Hippocampal formation (tissue), 2 donors: ENCODE measurements at regions not wholly inside any gene's neighbourhood (a gene's known extent, or its start where the extent isn't known, plus 50 kb on each side); places are given as distances from the start of the nearest gene placed in this dataset.
"Not testable (repeated sequence)": the region's sequence is repeated elsewhere in the genome, so short reads cannot be mapped to it uniquely, and the experiment has no call there.

Experiments used
- DNase-seq, 2 donors: peaks; one replicate each; lab custom pipeline; 2025; lab: John Stamatoyannopoulos, UW

DNA sequence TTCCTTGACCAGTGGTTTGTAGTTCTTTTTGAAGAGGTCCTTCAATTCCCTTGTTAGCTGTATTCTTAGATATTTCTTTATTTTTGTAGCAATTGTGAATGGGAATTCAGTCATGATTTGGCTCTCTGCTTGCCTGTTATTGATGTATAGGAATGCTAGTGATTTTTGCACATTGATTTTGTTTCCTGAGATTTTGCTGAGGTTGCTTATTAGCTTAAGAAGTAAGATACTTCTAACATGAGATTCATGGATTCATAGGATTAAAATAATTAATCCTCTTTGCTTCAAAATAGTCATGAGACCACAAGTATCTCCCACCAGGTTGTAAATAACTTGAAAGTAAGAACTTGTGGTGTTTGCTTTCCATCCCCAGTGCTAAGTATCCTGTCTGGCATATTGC, 308.9 kb downstream of the DTHD1 start:
- DNase-seq, result no peak

DNA sequence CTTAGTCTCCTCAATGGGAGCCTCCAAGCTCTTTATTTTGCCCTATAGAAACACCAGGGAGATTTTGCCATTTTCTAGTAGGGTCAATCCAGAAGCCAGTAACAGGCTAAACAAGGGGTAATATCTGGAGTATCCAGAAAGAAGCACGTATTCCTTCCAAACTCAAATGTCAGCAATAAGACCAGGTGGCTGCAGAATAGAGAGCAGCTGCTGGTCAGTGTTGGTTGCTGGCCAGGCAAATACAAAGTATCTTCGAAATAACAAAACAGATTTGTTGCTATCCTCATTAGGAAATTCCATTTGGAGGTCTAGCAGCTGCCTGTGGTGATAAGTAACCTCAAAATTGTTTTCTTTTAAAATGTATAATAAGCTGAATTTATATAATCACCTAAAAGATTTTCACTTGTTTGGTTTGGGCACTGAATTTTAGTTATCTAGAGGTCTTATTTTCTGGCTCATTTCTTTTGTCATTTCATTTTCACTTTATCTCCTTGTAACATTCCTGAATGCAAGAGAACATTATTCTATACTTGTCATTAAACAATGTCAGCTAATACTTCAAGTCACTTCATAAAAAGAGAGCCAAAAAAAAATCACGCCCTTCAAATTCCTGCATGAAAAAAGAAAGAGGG, 320.6 kb downstream of the DTHD1 start:
- DNase-seq, result no peak

DNA sequence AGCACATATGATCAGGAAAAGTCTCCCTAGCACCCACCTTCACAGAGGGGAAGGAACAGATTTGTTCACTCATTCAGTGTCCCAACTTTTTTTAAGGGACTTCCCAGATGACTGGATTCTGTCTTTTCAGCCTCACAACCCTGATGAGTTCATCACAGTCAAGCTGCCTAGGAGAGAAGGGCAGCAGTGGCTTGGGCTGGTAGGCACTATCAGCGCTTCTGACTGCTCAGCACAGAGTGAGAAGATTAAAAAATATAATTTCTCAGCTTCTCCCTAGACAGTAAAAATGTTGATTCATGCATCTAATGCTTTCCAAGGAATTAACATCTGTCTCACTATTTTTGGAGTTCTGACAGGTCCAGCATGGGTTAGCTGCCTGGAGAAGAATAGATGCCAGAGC, 328.2 kb downstream of the DTHD1 start:
- no peak for DNase-seq

DNA sequence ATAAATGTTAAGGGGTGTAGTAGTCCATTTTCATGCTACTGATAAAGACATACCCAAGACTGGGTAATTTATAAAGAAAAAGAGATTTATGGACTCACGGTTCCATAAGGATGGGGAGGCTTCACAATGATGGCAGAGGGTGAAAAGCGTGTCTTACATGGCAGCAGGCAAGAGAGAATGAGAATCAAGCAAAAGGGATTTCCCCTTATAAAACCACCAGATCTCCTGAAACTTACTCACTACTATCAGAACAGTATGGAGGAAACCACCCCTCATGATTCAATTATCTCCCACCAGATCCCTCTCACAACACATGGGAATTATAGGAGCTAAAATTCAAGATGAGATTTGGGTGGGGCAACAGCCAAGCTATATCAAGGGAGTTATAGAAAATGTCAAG, 329.2 kb downstream of the DTHD1 start:
- no peak for DNase-seq

DNA sequence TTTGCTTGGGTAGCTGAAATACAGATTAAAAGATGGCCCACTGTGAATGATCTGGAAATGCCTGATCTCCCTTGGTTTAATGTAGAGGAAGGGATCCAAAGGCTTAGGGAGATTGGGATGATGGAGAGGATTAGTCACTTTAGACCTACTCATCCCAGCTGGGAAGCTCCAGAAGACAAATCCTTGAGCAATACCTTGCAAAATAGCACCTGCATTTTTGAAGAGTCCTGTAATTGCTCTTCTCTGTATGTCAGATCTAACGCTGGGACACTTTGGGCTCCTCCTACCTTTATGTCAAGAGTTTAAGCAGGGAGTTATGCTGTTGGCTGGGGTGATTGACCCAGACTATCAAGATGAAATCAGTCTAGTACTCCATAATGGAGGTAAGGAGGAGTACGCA, 331.7 kb downstream of the DTHD1 start:
- not testable (repeated sequence) for DNase-seq

- no peak for DNase-seq
Measured at GRCh38 chr4:36614011-36614410, 332.6 kb downstream of the DTHD1 start.

GRCh38 chr4:36618102-36618501, 336.7 kb downstream of the DTHD1 start:
- no peak for DNase-seq

DNA sequence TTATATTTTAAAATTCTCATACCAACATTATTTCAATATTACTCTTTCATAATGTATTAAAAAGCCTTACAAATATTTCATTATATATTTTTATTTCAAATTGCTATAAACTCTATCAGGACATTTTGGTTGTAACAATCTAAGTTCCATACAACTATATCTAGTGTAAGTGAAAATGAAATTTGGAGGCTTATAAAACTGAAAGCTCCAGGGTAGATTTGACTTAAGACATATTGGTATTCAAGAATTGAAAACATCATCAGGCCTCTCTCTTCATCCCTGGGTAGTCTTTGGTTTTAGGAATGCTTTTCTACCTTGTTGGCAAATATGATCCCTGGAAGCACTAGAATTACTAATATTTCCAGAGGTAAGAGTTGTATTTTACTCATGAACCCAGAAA, 342.6 kb downstream of the DTHD1 start:
- no peak for DNase-seq

DNA sequence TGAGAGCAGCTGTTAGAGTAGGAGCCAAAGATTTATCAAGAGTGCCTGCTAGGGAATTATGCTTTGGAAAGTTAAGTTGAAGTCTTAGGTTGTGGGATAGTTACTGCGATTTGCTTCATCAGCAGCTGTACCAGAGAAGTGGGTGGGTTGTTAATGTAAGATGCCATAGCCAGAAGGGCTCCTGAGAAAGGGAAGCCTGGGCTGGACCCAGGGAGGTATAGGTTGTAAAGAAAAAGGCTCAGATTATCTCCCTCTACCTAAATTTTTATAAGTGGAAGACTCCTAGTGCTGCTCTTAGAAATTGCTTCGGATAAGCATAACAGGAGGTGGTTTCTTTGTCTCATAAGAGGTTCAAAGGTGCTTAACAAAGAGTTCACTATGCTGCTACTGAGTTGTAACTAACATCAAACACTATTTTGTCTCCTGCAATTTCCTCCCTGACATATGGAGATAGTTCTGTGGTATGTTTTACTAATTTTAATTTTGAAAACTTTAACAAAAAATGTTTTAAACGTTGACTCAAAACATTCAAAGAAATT, 356.9 kb downstream of the DTHD1 start:
- DNase-seq, result no peak

DNA sequence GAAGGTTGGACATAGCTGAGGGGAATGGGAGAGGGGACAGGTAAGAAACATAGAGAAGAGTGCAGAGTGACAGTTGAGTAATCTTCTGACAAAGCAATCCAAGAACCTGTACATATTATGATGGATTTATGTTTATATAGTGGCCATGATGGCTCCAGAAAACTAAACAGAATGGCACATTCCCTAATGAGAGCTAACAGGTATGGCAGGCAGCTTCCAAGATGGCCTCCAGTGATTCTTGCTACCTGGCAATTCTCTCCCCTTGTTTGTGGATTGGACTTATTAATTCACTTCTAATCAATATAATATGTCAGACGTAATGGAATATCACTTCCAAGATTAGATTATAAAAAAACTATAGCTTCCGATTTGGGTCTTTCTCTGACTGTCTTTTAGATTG, 359.5 kb downstream of the DTHD1 start:
- no peak for DNase-seq

- DNase-seq, result no peak
Measured at GRCh38 chr4:36651253-36651652, 369.8 kb downstream of the DTHD1 start.

DNA sequence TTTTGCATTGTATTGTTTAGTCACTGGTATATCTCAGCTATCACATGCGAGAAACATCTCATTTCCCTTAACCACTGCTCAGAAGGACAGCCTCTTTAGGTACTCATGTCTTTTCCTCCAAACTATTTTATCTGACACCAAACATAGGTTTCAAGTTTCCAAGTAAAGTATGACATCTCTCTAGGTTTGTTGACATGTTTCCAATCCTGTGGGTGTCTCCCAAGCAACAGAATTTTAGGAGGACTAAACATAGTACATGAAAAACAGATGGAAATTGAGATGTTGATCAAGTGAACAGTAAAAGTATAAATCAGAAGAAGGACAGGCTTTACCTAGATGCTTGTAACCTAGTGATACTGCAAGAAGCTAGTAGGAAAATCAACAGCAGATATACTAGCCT, 371.4 kb downstream of the DTHD1 start:
- no peak for DNase-seq

DNA sequence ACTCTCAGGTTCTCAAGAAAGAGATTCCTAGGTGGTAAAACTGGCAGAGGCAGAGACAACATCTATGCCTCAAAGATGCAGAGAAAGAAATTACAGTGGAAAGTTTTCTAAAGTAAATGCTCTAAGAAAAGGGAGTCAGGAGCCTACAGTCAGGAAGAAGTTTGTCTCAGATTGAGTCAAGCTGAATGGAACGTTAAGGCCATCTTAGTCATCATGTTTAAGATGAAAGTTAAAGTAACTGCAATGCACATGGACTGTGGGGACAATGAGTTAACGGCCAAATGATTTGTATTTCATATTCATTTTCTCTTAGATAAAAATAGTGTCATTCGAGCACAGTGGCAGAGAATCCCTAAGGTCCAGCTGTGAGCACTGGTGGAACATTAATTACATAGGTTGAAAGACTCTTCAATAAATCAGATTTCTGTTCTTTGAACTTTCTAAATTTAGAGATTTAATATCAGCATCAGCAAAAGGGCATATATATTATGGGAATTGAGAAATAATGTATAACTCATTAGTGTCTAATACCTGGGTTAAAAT, 384.6 kb downstream of the DTHD1 start:
- no peak for DNase-seq

GRCh38 chr4:36675436-36675835, 394.0 kb downstream of the DTHD1 start:
- no peak for DNase-seq

- DNase-seq, result no peak
Measured at GRCh38 chr4:36676139-36677050, 395.0 kb downstream of the DTHD1 start.

DNA sequence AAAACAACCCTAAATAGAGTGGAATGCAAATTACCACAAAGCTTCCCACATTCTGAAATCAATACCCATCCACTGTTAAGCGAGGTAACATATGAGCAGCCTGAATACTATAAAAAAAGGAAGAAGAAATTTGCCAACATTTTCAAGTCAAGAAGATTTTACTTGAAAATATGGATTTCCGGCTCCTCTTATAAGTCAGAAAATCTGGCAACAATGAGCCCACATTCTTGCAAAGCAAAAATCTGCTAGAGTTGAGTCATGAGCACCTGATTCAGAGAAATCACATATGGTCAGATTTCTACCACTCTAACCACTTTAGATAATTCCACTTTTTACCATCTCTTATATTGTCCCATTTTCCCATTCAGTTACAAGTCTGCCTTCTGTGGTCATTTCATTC, 395.7 kb downstream of the DTHD1 start:
- DNase-seq, result peak in 1 of 2 donors; percentile 49

GRCh38 chr4:36677874-36678273, 396.5 kb downstream of the DTHD1 start:
- no peak for DNase-seq

GRCh38 chr4:36687681-36688080, 406.3 kb downstream of the DTHD1 start:
- DNase-seq, result no peak

- no peak for DNase-seq
Measured at GRCh38 chr4:36692586-36692985, 411.2 kb downstream of the DTHD1 start.

GRCh38 chr4:36702245-36702644, 420.8 kb downstream of the DTHD1 start:
- no peak for DNase-seq

DNA sequence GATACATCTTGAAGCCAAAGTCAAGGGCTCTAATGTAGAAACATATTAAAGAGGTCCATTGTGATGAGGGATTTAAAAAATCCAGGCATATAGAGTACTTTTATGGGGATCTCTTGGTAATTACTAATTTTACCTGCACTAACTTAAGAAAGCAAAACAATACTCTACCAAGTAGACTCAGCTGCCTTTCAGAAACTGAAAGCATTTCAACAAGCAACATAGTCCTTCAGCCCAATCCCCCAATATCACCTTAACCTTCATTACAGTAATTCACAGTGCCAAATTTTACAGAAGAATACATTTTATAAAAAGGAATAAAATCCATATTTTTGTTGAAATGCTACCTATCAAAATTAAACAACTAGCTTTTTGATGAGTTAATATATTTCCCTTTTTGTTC, 422.9 kb downstream of the DTHD1 start:
- DNase-seq, result no peak

GRCh38 chr4:36709991-36710390, 428.6 kb downstream of the DTHD1 start:
- no peak for DNase-seq

DNA sequence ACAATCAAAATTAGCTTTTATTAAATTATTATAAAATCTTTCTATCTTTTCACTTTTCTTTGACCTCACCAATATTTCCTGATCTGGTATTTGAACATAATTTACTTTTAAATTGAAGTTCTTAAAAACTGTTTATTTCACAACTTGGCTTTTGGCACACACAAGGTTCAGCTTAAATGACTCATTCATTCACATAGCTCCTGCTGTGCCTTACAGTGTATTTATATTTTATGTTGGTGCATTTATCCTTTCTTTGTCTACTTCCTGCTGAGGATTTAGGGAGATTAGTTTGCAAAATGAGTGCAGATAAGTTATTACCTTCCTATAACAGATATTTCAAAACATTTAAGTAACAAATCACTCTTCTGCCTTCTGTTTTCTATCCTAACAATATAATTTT, 430.6 kb downstream of the DTHD1 start:
- no peak for DNase-seq
